Kidney (tissue), 13 donors: ENCODE measurements at regions not wholly inside any gene's neighbourhood (a gene's known extent, or its start where the extent isn't known, plus 50 kb on each side); places are given as distances from the start of the nearest gene placed in this dataset.

Experiments
- DNase-seq, 5 donors: peaks; one replicate each; pipeline ENCODE4 v3.0.0-alpha.2; 2013 to 2020
- FAIRE-seq: peaks from 2 replicates; lab custom pipeline; 2012; peaks lifted over from hg19 to GRCh38; lab: Jason Lieb, UNC
- H3K27ac ChIP-seq, 2 donors: one replicate each; pipeline ENCODE4 v1.7.0; 2013; ENCODE audit warnings: low read depth in 2 of 2, low read length in 2 of 2, inconsistent platforms in 1 of 2
- H3K27me3 ChIP-seq: one replicate; pipeline ENCODE4 v1.7.1; 2013; ENCODE audit warnings: low read length, inconsistent platforms; ENCODE audit not compliant: control insufficient read depth, insufficient read depth
- H3K36me3 ChIP-seq, 3 donors: one replicate each; pipeline versions ENCODE4 v1.7.0 to v1.7.1; 2013; ENCODE audit warnings: low read length in 3 of 3, control low read depth in 1 of 3, inconsistent platforms in 1 of 3; ENCODE audit not compliant: insufficient read depth in 3 of 3, control insufficient read depth in 2 of 3
- H3K4me1 ChIP-seq, 3 donors: one replicate each; pipeline versions ENCODE4 v1.7.0 to v1.7.1; 2013; ENCODE audit warnings: low read length in 3 of 3, inconsistent platforms in 1 of 3, low read depth in 1 of 3; ENCODE audit not compliant: control insufficient read depth in 2 of 3, insufficient read depth in 2 of 3
- H3K4me3 ChIP-seq, 3 donors: one replicate each; pipeline versions ENCODE4 v1.7.0 to v1.8.1; 2013; ENCODE audit warnings: low read length in 3 of 3, control low read depth in 1 of 3, inconsistent platforms in 1 of 3
- H3K9ac ChIP-seq, 3 donors: one replicate each; pipeline versions ENCODE4 v1.7.0 to v1.7.1; 2013; ENCODE audit warnings: low read length in 3 of 3, control low read depth in 1 of 3, inconsistent platforms in 1 of 3
- H3K9me3 ChIP-seq, 3 donors: one replicate each; pipeline versions ENCODE4 v1.7.0 to v1.7.1; 2013; ENCODE audit warnings: low read length in 3 of 3, control low read depth in 1 of 3, inconsistent platforms in 1 of 3; ENCODE audit not compliant: control insufficient read depth in 2 of 3, insufficient read depth in 1 of 3
- CTCF ChIP-seq: IDR thresholded peaks from 3 replicates; pipeline ENCODE4 v1.5.1; 2012; ENCODE audit warnings: mild to moderate bottlenecking, moderate library complexity, borderline replicate concordance; ENCODE audit not compliant: insufficient read depth; ENCODE audit errors: extremely low read depth
- intact Hi-C: fragments of 100-400 bp; cut with DNase I; formaldehyde crosslinking; loops from one replicate; pipeline ENCODE4 v1.11.1; 2022
- donor health status: control.
- donor health status: control.
- donor health status: control.
- donor health status: control.
- donor health status: control.
- donor health status: DM: yes; HTN: yes; CAD: no.
- donor health status: Normal renal cell carcinoma (clear cell type).

GRCh38 chr9:27750566-27750965 lies 177.3 kb upstream of the C9orf72 start:
- FAIRE-seq (no peak), DNase-seq (no peak)
- intact Hi-C loops = no loop called here
- TF ChIP-seq CTCF = no peak
- Histone ChIP-seq H3K9me3 (no peaks in the 10 kb centered on the region), H3K27ac (no peak overlapping the region), H3K4me3 (no peak overlapping the region), H3K36me3 (no peaks in the 10 kb centered on the region), H3K27me3 (no peaks in the 10 kb centered on the region), H3K9ac (no peak overlapping the region), H3K4me1 (no peaks in the 10 kb centered on the region)

DNA sequence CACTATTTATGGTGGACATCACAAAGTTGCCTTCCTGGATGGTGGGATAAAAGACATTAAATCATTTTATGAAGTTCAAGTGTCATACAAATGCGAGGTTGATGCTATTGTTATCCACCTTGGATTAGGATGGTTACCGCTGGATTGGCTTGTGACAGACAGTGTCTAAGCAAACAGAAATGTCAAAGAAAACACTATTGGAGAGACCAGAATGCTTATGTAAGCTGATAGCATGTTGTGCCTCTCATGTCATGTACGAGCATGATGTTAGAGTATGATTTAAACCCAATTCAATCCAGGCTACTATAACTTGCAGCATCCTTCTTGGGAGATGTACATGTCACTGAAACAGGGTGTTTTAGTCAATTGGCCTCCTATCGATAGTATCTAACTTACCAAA lies 178.8 kb upstream of the C9orf72 start:
- TF ChIP-seq CTCF = no peak
- no peak overlapping the region for H3K27ac ChIP-seq
- H3K4me1 ChIP-seq = no peaks in the 10 kb centered on the region
- no peak overlapping the region for H3K4me3 ChIP-seq
- intact Hi-C loops = no loop called here
- H3K36me3 ChIP-seq = no peaks in the 10 kb centered on the region
- no peaks in the 10 kb centered on the region for H3K9me3 ChIP-seq
- H3K27me3 ChIP-seq = no peaks in the 10 kb centered on the region
- H3K9ac ChIP-seq = no peak overlapping the region
- FAIRE-seq (no peak), DNase-seq (no peak)

DNA sequence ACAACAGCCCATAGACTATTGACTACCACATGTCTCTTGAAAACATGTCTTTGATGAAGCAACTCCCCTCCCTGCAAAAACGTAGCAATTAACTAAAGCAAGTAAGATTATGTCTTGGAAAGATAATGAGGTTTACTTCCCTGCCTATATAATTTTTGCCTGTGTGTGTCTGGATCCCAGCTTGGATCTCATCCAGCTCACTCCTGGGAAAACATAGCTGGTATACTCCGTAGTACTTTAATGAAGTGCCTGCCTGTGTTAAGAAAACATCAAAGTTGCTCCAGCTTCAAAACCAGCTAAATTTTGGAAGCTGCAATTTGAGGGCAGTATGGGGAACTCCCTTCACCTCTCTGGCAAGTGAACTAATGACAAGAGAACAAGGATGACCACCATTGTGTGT lies 182.6 kb upstream of the C9orf72 start:
- intact Hi-C loops = no loop called here
- TF ChIP-seq CTCF = no peak
- FAIRE-seq (no peak), DNase-seq (no peak)
- Histone ChIP-seq H3K9me3 (no peaks in the 10 kb centered on the region), H3K4me1 (no peaks in the 10 kb centered on the region), H3K27ac (no peak overlapping the region), H3K36me3 (no peaks in the 10 kb centered on the region), H3K27me3 (no peaks in the 10 kb centered on the region), H3K9ac (no peak overlapping the region), H3K4me3 (no peak overlapping the region)

- FAIRE-seq (no peak), DNase-seq (no peak)
- no peak overlapping the region for H3K9ac ChIP-seq
- TF ChIP-seq CTCF = no peak
- H3K27me3 ChIP-seq = no peaks in the 10 kb centered on the region
- H3K36me3 ChIP-seq = no peaks in the 10 kb centered on the region
- intact Hi-C loops = no loop called here
- no peaks in the 10 kb centered on the region for H3K4me1 ChIP-seq
- no peak overlapping the region for H3K27ac ChIP-seq
- no peak overlapping the region for H3K4me3 ChIP-seq
- H3K9me3 ChIP-seq = no peaks in the 10 kb centered on the region
Observed at GRCh38 chr9:27756418-27756817, 183.1 kb upstream of the C9orf72 start.
